Naive thymus-derived CD8-positive, alpha-beta T cell (primary cell): ENCODE measurements at regions not wholly inside any gene's neighbourhood (a gene's known extent, or its start where the extent isn't known, plus 50 kb on each side); places are given as distances from the start of the nearest gene placed in this dataset.

Source experiments
- ATAC-seq, 2 donors: fragments of 150-1000 bp; cut with Tn5 transposase in 1 of 2; sonication (Bioruptor Pico), chemical (Tn5 transposase) in 1 of 2; 1 replicate in 1 of 2; 2 replicates in 1 of 2; pipeline ENCODE4 v1.10.0; 2021; ENCODE audit warnings: mild to moderate bottlenecking in 2 of 2, moderate library complexity in 2 of 2
- POLR2A ChIA-PET: fragments of 350-600 bp; sonication (Branson Sonifier 250); formaldehyde crosslinking; loops from one replicate; lab custom pipeline; 2021; ENCODE audit warnings: antibody characterized with exemption; lab: Charles Lee
- DNase-seq, 10 donors: peaks; one replicate each; pipeline versions ENCODE4 v3.0.0 to v3.0.0-alpha.2; 2020 to 2022
- H3K27ac Mint-ChIP-seq, 10 donors: one replicate each; pipeline ENCODE4 v1.8.0; 2020 to 2022; ENCODE audit warnings: mild to moderate bottlenecking in 10 of 10, mixed read lengths in 10 of 10, moderate library complexity in 4 of 10, inconsistent platforms in 1 of 10
- H3K27me3 Mint-ChIP-seq, 5 donors: one replicate each; pipeline ENCODE4 v1.8.0; 2021 to 2022; ENCODE audit warnings: mixed read lengths in 5 of 5
- H3K36me3 Mint-ChIP-seq, 3 donors: one replicate each; pipeline ENCODE4 v1.8.0; 2020 to 2022; ENCODE audit warnings: mixed read lengths in 3 of 3, mild to moderate bottlenecking in 2 of 3, inconsistent platforms in 1 of 3
- H3K4me1 Mint-ChIP-seq, 4 donors: one replicate each; pipeline ENCODE4 v1.8.0; 2021 to 2022; ENCODE audit warnings: mixed read lengths in 4 of 4
- H3K4me3 Mint-ChIP-seq, 10 donors: one replicate each; pipeline ENCODE4 v1.8.0; 2020 to 2022; ENCODE audit warnings: mild to moderate bottlenecking in 10 of 10, mixed read lengths in 10 of 10, moderate library complexity in 6 of 10, inconsistent platforms in 1 of 10
- H3K9me3 Mint-ChIP-seq, 9 donors: one replicate each; pipeline ENCODE4 v1.8.0; 2020 to 2022; ENCODE audit warnings: mixed read lengths in 9 of 9, mild to moderate bottlenecking in 3 of 9, inconsistent platforms in 1 of 9, moderate library complexity in 1 of 9

- Mint-ChIP-seq H3K9me3 (peaks cover 0 to 12% (median 6%) of the 10 kb centered on the region in 9 donors), H3K4me1 (peaks cover 0 to 6% (median 3%) of the 10 kb centered on the region in 4 donors), H3K4me3 (no peak overlapping the region), H3K36me3 (peaks cover 0 to 21% (median 0%) of the 10 kb centered on the region in 3 donors), H3K27me3 (peaks cover 0 to 3% (median 0%) of the 10 kb centered on the region in 5 donors), H3K27ac (peak overlapping the region in 2 of 10 donors; percentile 14 to 53)
- POLR2A ChIA-PET: no interaction called here
- DNase-seq (no peak), ATAC-seq (no peak)
These were observed 166.7 kb upstream of the SUCLG2 start for GRCh38 chr3:67821135-67821534.

GRCh38 chr3:67819447-67819846 is 165.0 kb upstream of the SUCLG2 start:
- H3K36me3 Mint-ChIP-seq: peaks cover 0 to 8% (median 3%) of the 10 kb centered on the region in 3 donors
- no peak overlapping the region for H3K27ac Mint-ChIP-seq
- no peaks in the 10 kb centered on the region for H3K27me3 Mint-ChIP-seq
- H3K4me3 Mint-ChIP-seq: no peak overlapping the region
- peak in 4 of 10 donors; percentile 5 to 25 (median 12) for DNase-seq
- no peak for ATAC-seq
- peaks cover 0 to 8% (median 2%) of the 10 kb centered on the region in 9 donors for H3K9me3 Mint-ChIP-seq
- POLR2A ChIA-PET: no interaction called here
- H3K4me1 Mint-ChIP-seq: peaks cover 0 to 6% (median 3%) of the 10 kb centered on the region in 4 donors

GRCh38 chr3:67809370-67809935 is 155.0 kb upstream of the SUCLG2 start:
- DNase-seq (no peak), ATAC-seq (no peak)
- no peak overlapping the region for H3K27ac Mint-ChIP-seq
- H3K4me1 Mint-ChIP-seq: no peaks in the 10 kb centered on the region
- H3K4me3 Mint-ChIP-seq: no peak overlapping the region
- peaks cover 0 to 2% (median 0%) of the 10 kb centered on the region in 3 donors for H3K36me3 Mint-ChIP-seq
- no peaks in the 10 kb centered on the region for H3K9me3 Mint-ChIP-seq
- POLR2A ChIA-PET: no interaction called here
- peaks cover 0 to 1% (median 0%) of the 10 kb centered on the region in 5 donors for H3K27me3 Mint-ChIP-seq

- Mint-ChIP-seq H3K4me1 (no peaks in the 10 kb centered on the region), H3K36me3 (peaks cover 0 to 3% (median 2%) of the 10 kb centered on the region in 3 donors), H3K4me3 (no peak overlapping the region), H3K27me3 (peaks cover 0 to 1% (median 0%) of the 10 kb centered on the region in 5 donors), H3K27ac (no peak overlapping the region), H3K9me3 (peaks cover 0 to 4% (median 2%) of the 10 kb centered on the region in 9 donors)
- ATAC-seq (no peak), DNase-seq (no peak)
- POLR2A ChIA-PET: no interaction called here
These were observed 154.5 kb upstream of the SUCLG2 start for GRCh38 chr3:67808906-67809305.

GRCh38 chr3:67804578-67804977 is 150.2 kb upstream of the SUCLG2 start:
- H3K27ac Mint-ChIP-seq: no peak overlapping the region
- H3K9me3 Mint-ChIP-seq: peaks cover 2 to 39% (median 20%) of the 10 kb centered on the region in 9 donors
- DNase-seq: no peak
- H3K4me1 Mint-ChIP-seq: no peaks in the 10 kb centered on the region
- H3K4me3 Mint-ChIP-seq: no peak overlapping the region
- peaks cover 0 to 1% (median 0%) of the 10 kb centered on the region in 5 donors for H3K27me3 Mint-ChIP-seq
- H3K36me3 Mint-ChIP-seq: peaks cover 0 to 15% (median 15%) of the 10 kb centered on the region in 3 donors
- POLR2A ChIA-PET: no interaction called here
- ATAC-seq: no peak

GRCh38 chr3:67804089-67804488 is 149.7 kb upstream of the SUCLG2 start:
- DNase-seq (no peak), ATAC-seq (no peak)
- peak overlapping the region in 1 of 10 donors; percentile 48 for H3K27ac Mint-ChIP-seq
- peaks cover 2 to 39% (median 20%) of the 10 kb centered on the region in 9 donors for H3K9me3 Mint-ChIP-seq
- no peak overlapping the region for H3K4me3 Mint-ChIP-seq
- peaks cover 0 to 16% (median 15%) of the 10 kb centered on the region in 3 donors for H3K36me3 Mint-ChIP-seq
- H3K27me3 Mint-ChIP-seq: peaks cover 0 to 1% (median 0%) of the 10 kb centered on the region in 5 donors
- no peaks in the 10 kb centered on the region for H3K4me1 Mint-ChIP-seq
- POLR2A ChIA-PET: no interaction called here

GRCh38 chr3:67798412-67798811 is 144.0 kb upstream of the SUCLG2 start:
- POLR2A ChIA-PET: interaction anchor here (0.7 kb wide), 1 partner anchor 356 kb away, joined by 3 read pairs; no protein-coding TSS in a partner anchor
- H3K9me3 Mint-ChIP-seq: peaks cover 2 to 29% (median 11%) of the 10 kb centered on the region in 9 donors
- peaks cover 0 to 3% (median under 1%) of the 10 kb centered on the region in 4 donors for H3K4me1 Mint-ChIP-seq
- ATAC-seq (no peak), DNase-seq (no peak)
- no peaks in the 10 kb centered on the region for H3K27me3 Mint-ChIP-seq
- H3K36me3 Mint-ChIP-seq: peaks cover 0 to 10% (median 8%) of the 10 kb centered on the region in 3 donors
- no peak overlapping the region for H3K4me3 Mint-ChIP-seq
- no peak overlapping the region for H3K27ac Mint-ChIP-seq

- peaks cover 0 to under 1% (median 0%) of the 10 kb centered on the region in 3 donors for H3K36me3 Mint-ChIP-seq
- peaks cover 13 to 18% (median 14%) of the 10 kb centered on the region in 4 donors for H3K4me1 Mint-ChIP-seq
- H3K4me3 Mint-ChIP-seq: no peak overlapping the region
- no peak for ATAC-seq
- POLR2A ChIA-PET: no interaction called here
- no peaks in the 10 kb centered on the region for H3K27me3 Mint-ChIP-seq
- peaks cover 0 to 3% (median 1%) of the 10 kb centered on the region in 9 donors for H3K9me3 Mint-ChIP-seq
- no peak for DNase-seq
- H3K27ac Mint-ChIP-seq: peak overlapping the region in 1 of 10 donors; percentile 25
These were observed 137.2 kb upstream of the SUCLG2 start for GRCh38 chr3:67791620-67792019.

- Mint-ChIP-seq H3K4me3 (no peak overlapping the region), H3K36me3 (peaks cover 5 to 16% (median 11%) of the 10 kb centered on the region in 3 donors), H3K27ac (peak overlapping the region in 2 of 10 donors; percentile 4 to 37), H3K4me1 (peaks cover 12 to 18% (median 14%) of the 10 kb centered on the region in 4 donors), H3K9me3 (peaks cover 10 to 19% (median 13%) of the 10 kb centered on the region in 9 donors), H3K27me3 (no peaks in the 10 kb centered on the region)
- ATAC-seq (peak; percentile 79 to 89), DNase-seq (peak; percentile 37 to 84 (median 63))
- POLR2A ChIA-PET: interaction anchor here (0.9 to 1.5 kb wide), 4 partner anchors 14 to 136 kb away, joined by 3 to 7 read pairs (median 4); partner anchors contain the start of gene SUCLG2
These were observed 135.6 kb upstream of the SUCLG2 start for GRCh38 chr3:67790043-67790442.

GRCh38 chr3:67788396-67788795 is 134.0 kb upstream of the SUCLG2 start:
- Mint-ChIP-seq H3K4me3 (no peak overlapping the region), H3K9me3 (peaks cover 10 to 28% (median 16%) of the 10 kb centered on the region in 9 donors), H3K36me3 (peaks cover 5 to 19% (median 15%) of the 10 kb centered on the region in 3 donors), H3K27ac (no peak overlapping the region), H3K4me1 (peaks cover 12 to 18% (median 14%) of the 10 kb centered on the region in 4 donors), H3K27me3 (no peaks in the 10 kb centered on the region)
- DNase-seq (no peak), ATAC-seq (no peak)
- POLR2A ChIA-PET: no interaction called here

GRCh38 chr3:67783281-67784250 is 129.2 kb upstream of the SUCLG2 start:
- Mint-ChIP-seq H3K9me3 (peaks cover 10 to 51% (median 26%) of the 10 kb centered on the region in 9 donors), H3K4me1 (peaks cover 0 to 14% (median 2%) of the 10 kb centered on the region in 4 donors)
- POLR2A ChIA-PET: interaction anchor here (0.8 kb wide), 1 partner anchor 41 kb away, joined by 3 read pairs; no protein-coding TSS in a partner anchor

GRCh38 chr3:67781871-67782270 is 127.5 kb upstream of the SUCLG2 start:
- Mint-ChIP-seq H3K36me3 (peaks cover 8 to 39% (median 32%) of the 10 kb centered on the region in 3 donors), H3K27ac (no peak overlapping the region), H3K27me3 (no peaks in the 10 kb centered on the region), H3K4me3 (peak overlapping the region in 1 of 10 donors; percentile 21), H3K4me1 (peaks cover 0 to 14% (median 2%) of the 10 kb centered on the region in 4 donors), H3K9me3 (peaks cover 10 to 68% (median 30%) of the 10 kb centered on the region in 9 donors)
- ATAC-seq (no peak), DNase-seq (no peak)
- POLR2A ChIA-PET: no interaction called here

More at GRCh38 chr3:67783281-67784250, 129.2 kb upstream of the SUCLG2 start:
- H3K4me3 Mint-ChIP-seq: no peak overlapping the region
- ATAC-seq (no peak), DNase-seq (no peak)
- H3K27me3 Mint-ChIP-seq: no peaks in the 10 kb centered on the region
- H3K27ac Mint-ChIP-seq: peak overlapping the region in 1 of 10 donors; percentile 22
- peaks cover 8 to 38% (median 23%) of the 10 kb centered on the region in 3 donors for H3K36me3 Mint-ChIP-seq
